NCI-H1930 (cell line): ENCODE measurements at regions not wholly inside any gene's neighbourhood (a gene's known extent, or its start where the extent isn't known, plus 50 kb on each side); places are given as distances from the start of the nearest gene placed in this dataset.
"Not testable (repeated sequence)": the region's sequence is repeated elsewhere in the genome, so short reads cannot be mapped to it uniquely, and the experiment has no call there.

Experiments used
- DNase-seq, 2 experiments: peaks; one replicate each; lab custom pipeline; 2025; lab: John Stamatoyannopoulos, UW

GRCh38 chr20:47903009-47903408 is 117.7 kb upstream of the SULF2 start:
- DNase-seq: not testable (repeated sequence)

DNA sequence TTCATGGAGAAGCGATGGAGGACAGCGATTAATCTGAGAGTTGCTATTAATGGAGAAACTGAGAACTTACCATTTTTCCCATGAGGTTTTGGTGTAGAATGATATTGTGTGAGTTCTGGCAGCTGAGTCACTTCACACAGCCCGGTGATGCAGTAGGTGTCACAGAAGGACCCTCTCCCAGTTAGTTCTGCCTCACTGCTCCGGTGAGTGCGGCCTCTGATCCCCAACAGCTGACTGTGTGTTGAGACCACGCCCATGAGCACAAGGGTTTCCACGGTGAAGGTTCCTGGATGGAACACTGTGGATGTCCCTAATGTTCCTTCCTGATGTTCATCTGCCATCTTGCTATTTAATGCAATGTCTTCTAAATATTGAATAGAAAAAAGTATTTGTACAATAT is 114.0 kb upstream of the SULF2 start:
- not testable (repeated sequence) for DNase-seq

- no peak for DNase-seq
Observed at GRCh38 chr20:47897461-47897860, 112.2 kb upstream of the SULF2 start.

- not testable (repeated sequence) for DNase-seq
Observed at GRCh38 chr20:47892681-47893080, 107.4 kb upstream of the SULF2 start.

- DNase-seq: not testable (repeated sequence)
Observed at GRCh38 chr20:47890708-47891107, 105.4 kb upstream of the SULF2 start.

DNA sequence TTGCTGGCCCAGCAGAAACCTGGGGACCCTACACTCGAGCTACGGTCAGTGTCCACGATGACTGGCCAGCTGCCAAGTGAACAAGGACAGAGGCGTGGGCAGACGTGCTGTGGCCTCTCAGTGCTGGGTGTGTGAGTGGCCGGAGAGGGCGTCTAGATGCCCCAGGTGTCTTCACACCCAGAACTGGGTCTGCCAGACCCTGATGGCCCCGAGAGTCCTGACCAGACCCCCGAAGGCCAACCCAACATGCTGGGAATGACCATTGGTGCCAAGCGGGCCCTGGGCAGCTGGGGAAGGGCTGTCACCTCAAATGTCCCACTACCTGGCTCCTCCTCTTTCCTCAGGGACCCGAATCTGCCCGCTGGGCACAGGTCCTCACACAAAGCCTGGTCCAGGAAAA is 104.5 kb upstream of the SULF2 start:
- DNase-seq: not testable (repeated sequence)

GRCh38 chr20:47888351-47888750 is 103.1 kb upstream of the SULF2 start:
- DNase-seq: no peak

GRCh38 chr20:47887477-47888080 is 102.3 kb upstream of the SULF2 start:
- no peak for DNase-seq

DNA sequence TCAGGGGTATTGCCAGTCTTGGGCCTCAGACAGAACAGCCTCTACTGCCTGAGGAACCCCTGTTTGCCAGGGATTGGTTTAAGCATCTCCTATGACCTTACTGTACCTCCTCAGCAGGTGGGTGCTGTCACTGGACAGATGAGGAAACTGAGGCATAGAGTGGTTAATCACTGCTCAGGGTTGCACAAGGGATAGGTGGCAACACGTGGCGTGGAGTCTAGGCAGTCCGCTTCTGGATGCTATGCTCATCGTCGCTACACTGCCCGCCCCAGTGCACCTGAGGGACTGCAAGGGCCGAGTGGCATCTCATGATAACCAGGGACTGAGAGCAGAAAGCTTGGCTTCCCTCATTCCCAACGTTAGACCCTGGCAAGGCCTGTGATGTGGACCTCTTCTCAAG is 101.8 kb upstream of the SULF2 start:
- no peak for DNase-seq

DNA sequence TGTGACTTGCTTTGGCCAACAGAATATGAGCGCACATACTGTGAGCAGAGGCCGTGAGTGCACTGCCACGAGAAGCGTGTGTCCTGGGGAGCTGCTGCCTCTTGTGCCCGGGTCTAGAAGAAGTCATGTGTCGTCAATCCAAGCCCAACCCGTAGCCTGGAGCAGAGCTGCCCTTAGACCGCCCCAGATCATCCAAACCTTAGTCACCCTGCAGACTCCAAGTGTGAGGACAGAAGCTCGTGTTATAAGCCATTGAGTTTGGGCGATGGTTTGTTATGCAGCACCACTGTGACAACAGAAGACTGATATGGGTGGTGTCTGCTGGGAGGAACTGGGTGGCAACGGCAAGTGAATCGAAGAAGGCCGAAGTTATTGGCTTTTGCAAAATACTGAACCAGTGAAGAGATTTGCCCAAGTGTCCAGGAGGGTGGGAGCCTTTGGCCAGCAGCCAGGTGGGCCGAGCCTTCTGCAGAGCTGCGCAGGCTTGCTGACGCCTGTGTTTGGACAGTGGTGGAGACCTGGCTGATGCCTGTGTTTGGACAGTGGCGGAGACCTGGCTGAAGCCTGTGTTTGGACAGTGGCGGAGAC is 101.3 kb upstream of the SULF2 start:
- DNase-seq: no peak

DNA sequence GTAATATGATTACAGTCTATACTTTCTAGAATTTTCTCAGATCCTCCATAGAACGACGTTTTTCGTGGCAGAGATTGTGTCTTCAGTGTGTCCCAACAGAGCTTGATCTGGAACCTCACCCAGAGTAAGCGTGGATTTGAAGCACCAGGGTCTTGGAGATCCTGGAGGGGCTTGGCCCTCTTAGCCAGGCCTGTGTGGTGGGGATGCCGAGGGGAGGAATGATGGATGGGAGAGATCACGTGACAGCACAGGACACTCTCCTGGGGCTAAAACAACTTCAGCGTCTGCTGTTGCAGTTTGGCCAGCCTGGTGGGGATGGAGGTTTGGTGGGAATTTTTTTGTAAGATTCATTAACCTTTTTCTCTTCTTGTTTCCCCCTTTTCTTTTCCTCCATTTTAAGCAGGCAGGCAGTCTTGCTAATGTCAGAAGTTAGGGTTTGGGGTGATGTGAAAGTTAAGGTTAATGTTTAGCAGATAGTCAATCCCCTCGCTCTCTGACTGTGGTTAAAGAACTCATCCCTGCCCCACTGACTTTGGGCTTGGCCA is 100.7 kb upstream of the SULF2 start:
- DNase-seq: no peak

GRCh38 chr20:47883940-47884339 is 98.7 kb upstream of the SULF2 start:
- not testable (repeated sequence) for DNase-seq

DNA sequence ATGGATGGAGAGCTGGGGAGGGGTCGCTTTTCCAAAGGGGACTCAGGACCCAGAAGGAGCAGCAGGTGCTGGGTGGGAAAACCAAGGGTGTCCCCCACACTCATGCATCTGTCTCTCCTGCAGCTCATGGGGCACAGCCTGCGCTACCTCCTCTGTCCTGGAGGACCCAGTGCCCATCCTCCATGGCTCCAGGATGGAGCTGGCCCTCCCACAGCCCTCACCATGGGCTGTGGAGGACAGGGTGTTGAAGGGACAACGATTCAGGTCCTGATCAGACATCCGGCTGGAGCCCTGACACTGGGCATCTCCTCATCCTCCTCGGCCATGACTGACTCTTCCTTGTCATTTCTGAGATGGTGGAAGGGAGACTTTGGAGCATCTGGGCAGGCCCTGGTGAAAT is 97.9 kb upstream of the SULF2 start:
- no peak for DNase-seq

DNA sequence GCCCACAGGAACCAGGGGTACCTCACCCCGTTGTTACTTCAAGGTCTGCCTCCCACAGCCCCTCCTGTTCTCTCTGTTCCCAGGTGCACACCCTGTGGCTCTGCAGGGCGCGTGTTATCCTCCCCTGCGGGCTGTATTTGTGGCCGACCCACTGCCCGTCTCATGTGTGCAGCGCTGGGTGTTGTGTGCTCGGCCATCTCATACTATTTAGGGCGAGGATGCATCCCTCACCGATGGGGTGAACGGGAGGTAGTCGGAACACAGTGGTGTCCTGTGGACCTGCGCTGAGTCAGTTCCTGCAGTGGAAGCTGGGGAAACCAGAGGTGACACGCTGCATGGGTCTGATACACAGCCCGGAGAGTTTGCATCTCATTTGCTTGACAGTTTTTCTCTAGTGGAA is 94.5 kb upstream of the SULF2 start:
- no peak for DNase-seq

DNA sequence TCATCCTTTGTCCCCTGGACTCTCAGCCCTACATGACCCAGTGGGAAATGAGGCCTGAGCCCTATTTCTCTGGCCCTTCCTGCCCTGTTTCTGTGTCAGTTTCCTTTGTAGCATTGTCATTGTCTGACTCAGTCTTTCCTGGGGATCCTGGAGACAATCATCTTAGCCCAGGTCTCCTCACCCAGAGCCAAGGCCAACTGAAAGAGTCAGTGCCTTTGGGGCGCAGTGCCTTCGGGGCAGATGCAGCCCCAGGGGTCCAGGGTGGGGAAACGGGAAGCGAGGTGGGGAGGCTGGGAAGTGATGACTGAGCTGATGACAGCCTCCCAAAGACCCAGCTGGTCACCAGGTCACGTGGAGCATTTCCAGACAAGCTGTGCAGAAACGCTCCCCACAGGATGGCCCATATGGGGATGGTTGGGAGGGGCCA is 93.3 kb upstream of the SULF2 start:
- DNase-seq: no peak

DNA sequence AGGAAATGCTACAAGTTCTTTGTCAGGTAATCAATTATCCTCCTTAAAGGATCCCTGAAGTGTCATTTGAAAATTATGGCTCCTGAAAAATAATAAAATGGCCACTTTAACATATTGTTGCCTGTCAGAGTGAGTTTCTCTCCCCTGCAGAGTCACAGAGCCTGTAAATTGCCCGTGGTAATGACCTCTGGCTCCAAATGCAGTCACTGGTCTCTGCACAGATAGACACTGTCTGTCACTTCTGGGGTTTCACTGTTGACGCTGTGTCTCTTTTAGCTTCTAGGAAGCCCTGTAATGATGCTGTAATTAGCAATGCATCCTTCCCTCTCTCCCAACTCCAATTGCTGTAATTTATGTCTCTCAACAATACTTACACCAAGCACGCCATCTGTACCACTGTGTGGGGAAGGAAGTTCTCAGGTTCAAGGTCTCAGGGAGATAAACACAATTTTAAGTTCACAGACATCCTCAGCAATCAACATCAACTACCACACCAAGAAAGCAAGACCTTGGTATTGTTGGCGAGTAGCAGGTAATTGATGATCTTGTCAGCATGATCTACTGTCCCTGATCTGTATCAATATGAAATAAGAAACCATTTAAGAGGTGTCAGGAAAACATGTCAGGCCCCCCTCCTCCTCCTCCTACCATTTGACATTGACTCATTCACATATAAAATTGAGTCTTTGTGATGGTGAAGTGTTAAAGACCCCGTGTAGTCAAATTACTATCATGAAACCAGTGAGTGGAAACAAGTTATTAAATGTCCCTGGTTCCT is 91.2 kb upstream of the SULF2 start:
- no peak for DNase-seq

GRCh38 chr20:47875297-47876025 is 90.2 kb upstream of the SULF2 start:
- DNase-seq: no peak

- no peak for DNase-seq
Observed at GRCh38 chr20:47872341-47872740, 87.1 kb upstream of the SULF2 start.

- no peak for DNase-seq
Observed at GRCh38 chr20:47870475-47870874, 85.2 kb upstream of the SULF2 start.

- DNase-seq: no peak
Observed at GRCh38 chr20:47868744-47869143, 83.5 kb upstream of the SULF2 start.

DNA sequence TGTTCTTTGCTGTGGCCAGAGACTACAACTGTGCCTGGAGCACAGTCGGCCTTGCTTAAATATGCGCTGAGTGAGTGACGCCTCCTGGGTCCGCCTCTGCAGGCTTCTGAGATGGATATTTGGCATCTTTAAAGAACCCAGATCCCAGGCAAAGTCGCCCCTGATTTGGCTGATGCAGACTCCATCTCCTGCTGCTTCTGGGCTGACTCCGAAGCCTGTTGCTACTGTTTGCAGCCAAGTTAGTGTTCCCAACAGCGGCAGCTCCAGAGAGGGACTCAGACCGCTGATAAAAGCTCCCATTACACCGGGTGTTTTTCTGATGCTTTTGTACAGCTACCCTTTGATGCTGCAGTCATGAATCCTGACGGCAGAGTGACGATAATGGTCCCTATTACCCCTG is 83.0 kb upstream of the SULF2 start:
- DNase-seq: no peak

DNA sequence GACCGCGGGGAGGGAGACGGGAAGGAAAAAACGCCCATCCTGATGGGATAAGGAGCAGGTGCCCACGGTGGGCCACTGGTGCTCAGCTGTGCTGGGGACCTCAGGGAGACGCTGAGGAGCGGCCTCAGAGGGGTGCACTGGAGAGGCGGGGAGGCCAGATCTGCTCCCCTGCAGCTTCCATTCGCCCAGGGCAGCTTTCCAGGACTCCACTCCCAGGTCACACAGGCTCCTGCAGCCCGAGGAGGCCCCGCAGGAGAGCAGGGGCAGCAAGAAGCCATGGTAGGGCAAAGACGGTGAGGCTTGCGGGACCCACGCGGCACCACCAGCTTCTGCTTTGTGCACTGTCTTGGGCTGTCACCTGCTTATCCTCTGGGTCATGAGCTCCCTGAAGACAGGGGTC is 82.5 kb upstream of the SULF2 start:
- DNase-seq: no peak
